HL-60 (cell line): ENCODE measurements at regions not wholly inside any gene's neighbourhood (a gene's known extent, or its start where the extent isn't known, plus 50 kb on each side); places are given as distances from the start of the nearest gene placed in this dataset.

Experiments used
- DNase-seq, 2 experiments: peaks; one replicate each; pipeline ENCODE4 v3.0.0-alpha.2; 2010 to 2020; ENCODE audit warnings: low read depth in 1 of 2, low spot score in 1 of 2
- H3K27ac ChIP-seq: fragments of 250-450 bp; sonication (Bioruptor Pico); replicated peaks from 2 replicates; pipeline ENCODE4 v1.5.1; 2020; ENCODE audit warnings: mild to moderate bottlenecking, moderate library complexity
- H3K27me3 ChIP-seq: fragments of 250-450 bp; sonication (Bioruptor Pico); 2 replicates; pipeline ENCODE4 v1.5.1; 2021; ENCODE audit warnings: mild to moderate bottlenecking, moderate library complexity; ENCODE audit not compliant: insufficient read depth, poor library complexity, severe bottlenecking
- H3K4me3 ChIP-seq: replicated peaks from 2 replicates; pipeline ENCODE4 v1.5.1; 2011; ENCODE audit warnings: mild to moderate bottlenecking, control low read depth, low read length; ENCODE audit not compliant: insufficient read depth
- CTCF ChIP-seq: IDR thresholded peaks from one replicate; pipeline ENCODE4 v1.5.1; 2011; ENCODE audit warnings: low read length, control low read depth, inconsistent platforms; ENCODE audit not compliant: insufficient read depth
- GABPA ChIP-seq: IDR thresholded peaks from 2 replicates; pipeline ENCODE4 v1.6.1; 2012; ENCODE audit warnings: low read depth
- POLR2AphosphoS5 ChIP-seq: IDR thresholded peaks from 2 replicates; pipeline ENCODE4 v1.6.1; 2012; ENCODE audit warnings: low read depth
- REST ChIP-seq: IDR thresholded peaks from 2 replicates; pipeline ENCODE4 v1.6.1; 2012; ENCODE audit warnings: low read depth; ENCODE audit not compliant: insufficient replicate concordance
- SPI1 ChIP-seq: IDR thresholded peaks from 2 replicates; pipeline ENCODE4 v1.6.1; 2012; ENCODE audit warnings: low read depth, mild to moderate bottlenecking, borderline replicate concordance

- DNase-seq, result no peak
- Histone ChIP-seq H3K4me3 (no peak overlapping the region), H3K27ac (no peak overlapping the region), H3K27me3 (no peaks in the 10 kb centered on the region)
- TF ChIP-seq GABPA (no peak), CTCF (no peak), SPI1 (no peak), REST (no peak), POLR2AphosphoS5 (no peak)
These were observed 458.9 kb upstream of the ANKRD30A start for GRCh38 chr10:36666451-36666850.

GRCh38 chr10:36662571-36662970 lies 462.8 kb upstream of the ANKRD30A start:
- no peak overlapping the region for H3K4me3 ChIP-seq
- no peaks in the 10 kb centered on the region for H3K27me3 ChIP-seq
- H3K27ac ChIP-seq, result no peak overlapping the region
- DNase-seq, result no peak
- no peak for TF ChIP-seq REST
- TF ChIP-seq POLR2AphosphoS5, result no peak
- TF ChIP-seq GABPA, result no peak
- TF ChIP-seq CTCF, result no peak
- no peak for TF ChIP-seq SPI1

GRCh38 chr10:36650274-36650673 lies 475.1 kb upstream of the ANKRD30A start:
- DNase-seq, result no peak
- TF ChIP-seq REST (no peak), POLR2AphosphoS5 (no peak), GABPA (no peak), CTCF (no peak), SPI1 (no peak)
- no peaks in the 10 kb centered on the region for H3K27me3 ChIP-seq
- H3K4me3 ChIP-seq, result no peak overlapping the region
- no peak overlapping the region for H3K27ac ChIP-seq
